ENCODE measurements at regions not wholly inside any gene's neighbourhood (a gene's known extent, or its start where the extent isn't known, plus 50 kb on each side); places are given as distances from the start of the nearest gene placed in this dataset.

DNA sequence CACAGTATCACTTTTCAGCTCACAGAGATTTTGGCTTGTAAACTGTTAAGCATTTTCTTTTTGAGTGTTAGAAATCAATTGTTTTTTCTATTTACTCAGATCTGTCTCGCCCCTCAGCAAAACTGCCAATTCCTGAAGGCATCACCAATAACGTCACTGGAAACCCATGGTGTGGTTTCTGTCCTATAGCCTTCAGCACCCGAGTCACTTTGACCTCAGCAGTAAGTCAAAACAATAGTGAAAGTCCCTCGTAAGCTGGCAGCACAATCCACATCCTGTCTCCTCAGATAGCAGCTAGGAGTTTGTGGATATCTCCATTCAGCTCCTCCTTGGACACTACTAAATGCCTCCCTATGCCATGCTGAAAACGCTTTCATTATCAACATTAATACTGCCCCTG, 1787.4 kb upstream of the ADGRL3 start:
- Histone ChIP-seq H3K27me3 (ENCODE audit: control insufficient read depth in 2 of 2, insufficient read depth in 2 of 2, low read length in 2 of 2) (no peaks in the 10 kb centered on the region), H3K36me3 (ENCODE audit: control insufficient read depth in 2 of 2, extremely low read depth in 1 of 2, insufficient read depth in 2 of 2, low read length in 2 of 2) (no peaks in the 10 kb centered on the region), H3K4me2 (ENCODE audit: insufficient read depth, low read length) (no peak overlapping the region), H3K4me1 (ENCODE audit: control insufficient read depth, extremely low read depth, insufficient read depth, low read length) (no peaks in the 10 kb centered on the region), H3K27ac (ENCODE audit: insufficient read depth, low read depth, low read length) (no peak overlapping the region), H3K4me3 (replicated peaks in 1 of 3; ENCODE audit: insufficient read depth in 1 of 3, low read depth in 1 of 3, low read length in 3 of 3) (no peak overlapping the region), H3K79me2 (ENCODE audit: control insufficient read depth, insufficient read depth, low read length) (no peaks in the 10 kb centered on the region), H4K20me1 (replicated peaks; ENCODE audit: control insufficient read depth, extremely low read depth, insufficient read depth, low read length) (no peaks in the 10 kb centered on the region), H3K9me3 (replicated peaks; ENCODE audit: control insufficient read depth, insufficient read depth, low read length) (no peaks in the 10 kb centered on the region), H3K9ac (replicated peaks; ENCODE audit: extremely low read depth, insufficient read depth, low read length) (no peak overlapping the region), H3K9me1 (replicated peaks; ENCODE audit: control insufficient read depth, extremely low read depth, insufficient read depth, low read length) (no peaks in the 10 kb centered on the region), H2AFZ (ENCODE audit: low read depth, low read length) (no peak overlapping the region)
- no TSS peak for BruUV-seq (replicated peaks)
- dilution Hi-C loops (cut with MboI; ENCODE audit: extremely low pct_ligation_motif_present, low sequenced_read_pairs), result no loop called here
- POLR2A ChIA-PET, result no interaction called here
- intact Hi-C loops (cut with micrococcal nuclease), result no loop called here
- DNase-seq (ENCODE audit: low read depth, low spot score), result no peak
- TF ChIP-seq FOS (IDR thresholded peaks at IDR 0.05; ENCODE audit: borderline replicate concordance, insufficient read depth, low read length), result no peak
- TF ChIP-seq GATA2 (IDR thresholded peaks at IDR 0.05; ENCODE audit: insufficient read depth, insufficient read length, low read depth, low read length), result no peak
- TF ChIP-seq EZH2 (IDR thresholded peaks at IDR 0.05; ENCODE audit: borderline replicate concordance, low read depth, low read length, severe bottlenecking), result no peak
- no peak for TF ChIP-seq POLR2A (IDR thresholded peaks at IDR 0.05; ENCODE audit: low read depth, low read length)
- CTCF ChIA-PET, result no interaction called here
- no peak for FAIRE-seq

DNA sequence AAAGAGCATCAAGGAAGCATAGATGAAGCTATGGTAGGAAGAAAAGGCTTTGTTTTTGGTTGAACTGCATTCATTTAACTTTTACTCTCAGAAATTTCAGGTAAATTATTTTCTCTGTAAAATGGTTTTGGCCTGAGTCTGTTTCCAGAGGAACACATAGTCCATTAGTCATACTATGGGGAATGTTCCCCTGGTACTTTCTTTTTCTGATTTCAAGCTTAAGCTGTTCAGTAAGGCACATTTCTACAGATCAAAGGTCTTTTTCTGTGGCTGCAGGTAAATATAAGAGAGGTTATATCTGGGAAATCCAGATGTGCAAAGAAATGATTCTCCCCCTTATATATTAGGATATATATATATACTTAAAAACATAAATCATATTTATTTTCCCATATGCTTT, 1744.4 kb upstream of the ADGRL3 start:
- ChIA-PET CTCF (no interaction called here), POLR2A (no interaction called here)
- TF ChIP-seq MYC (IDR thresholded peaks at IDR 0.05; ENCODE audit: low read depth, low read length) (no peak), POLR2AphosphoS5 (IDR thresholded peaks at IDR 0.05; ENCODE audit: insufficient read depth, low read depth, low read length) (no peak), JUN (IDR thresholded peaks at IDR 0.05; ENCODE audit: borderline replicate concordance, insufficient read depth, insufficient read length, low read depth) (no peak), FOS (IDR thresholded peaks at IDR 0.05; ENCODE audit: borderline replicate concordance, insufficient read depth, low read length) (no peak), POLR2A (IDR thresholded peaks at IDR 0.05; ENCODE audit: low read depth, low read length) (no peak), EZH2 (IDR thresholded peaks at IDR 0.05; ENCODE audit: borderline replicate concordance, low read depth, low read length, severe bottlenecking) (no peak)
- BruUV-seq (replicated peaks), result no TSS peak
- no peaks in the 10 kb centered on the region for H3K9me1 ChIP-seq (replicated peaks; ENCODE audit: control insufficient read depth, extremely low read depth, insufficient read depth, low read length)
- H4K20me1 ChIP-seq (replicated peaks; ENCODE audit: control insufficient read depth, extremely low read depth, insufficient read depth, low read length), result no peaks in the 10 kb centered on the region
- H3K79me2 ChIP-seq (ENCODE audit: control insufficient read depth, insufficient read depth, low read length), result no peaks in the 10 kb centered on the region
- intact Hi-C loops (cut with micrococcal nuclease) (no loop called here), dilution Hi-C loops (cut with MboI; ENCODE audit: extremely low pct_ligation_motif_present, low sequenced_read_pairs) (no loop called here)
- no peaks in the 10 kb centered on the region for H3K9me3 ChIP-seq (replicated peaks; ENCODE audit: control insufficient read depth, insufficient read depth, low read length)
- no peaks in the 10 kb centered on the region for H3K27me3 ChIP-seq (ENCODE audit: control insufficient read depth in 2 of 2, insufficient read depth in 2 of 2, low read length in 2 of 2)
- H3K9ac ChIP-seq (replicated peaks; ENCODE audit: extremely low read depth, insufficient read depth, low read length), result no peak overlapping the region
- H3K4me3 ChIP-seq (replicated peaks in 1 of 3; ENCODE audit: insufficient read depth in 1 of 3, low read depth in 1 of 3, low read length in 3 of 3), result no peak overlapping the region
- DNase-seq (ENCODE audit: low read depth, low spot score) (no peak), FAIRE-seq (no peak)
- H3K4me2 ChIP-seq (ENCODE audit: insufficient read depth, low read length), result no peak overlapping the region
- no peak overlapping the region for H3K27ac ChIP-seq (ENCODE audit: insufficient read depth, low read depth, low read length)
- H3K4me1 ChIP-seq (ENCODE audit: control insufficient read depth, extremely low read depth, insufficient read depth, low read length), result no peaks in the 10 kb centered on the region
- no peaks in the 10 kb centered on the region for H3K36me3 ChIP-seq (ENCODE audit: control insufficient read depth in 2 of 2, extremely low read depth in 1 of 2, insufficient read depth in 2 of 2, low read length in 2 of 2)
- no peak overlapping the region for H2AFZ ChIP-seq (ENCODE audit: low read depth, low read length)
